ENCODE measurements at regions not wholly inside any gene's neighbourhood (a gene's known extent, or its start where the extent isn't known, plus 50 kb on each side); places are given as distances from the start of the nearest gene placed in this dataset.

DNA sequence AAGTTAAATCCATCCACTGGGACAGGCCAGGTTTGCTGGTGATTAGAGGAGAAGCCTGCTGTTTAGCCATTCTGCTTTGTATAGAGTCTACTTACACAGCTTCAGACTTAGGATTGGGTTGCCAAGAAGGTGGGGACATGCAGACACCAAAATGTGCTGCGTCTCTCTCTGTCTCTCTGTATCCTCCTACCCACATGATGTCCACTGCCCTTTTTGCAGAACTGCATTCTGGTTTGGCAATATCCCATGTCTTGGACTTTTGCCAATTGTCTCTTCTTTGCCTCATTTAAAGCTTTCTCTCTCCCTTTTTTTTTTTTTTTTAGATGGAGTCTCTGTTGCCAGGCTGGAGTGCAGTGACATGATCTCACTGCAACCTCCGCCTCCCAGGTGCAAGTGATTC is 261.1 kb upstream of the FN1 start:
- DNase-seq (ENCODE audit: low read depth), result no peak
- CTCF ChIA-PET, result interaction anchor here (0.7 to 1.5 kb wide), 2 partner anchors 9 to 264 kb away, joined by 5 to 7 read pairs; no protein-coding TSS in a partner anchor
- Histone ChIP-seq H3K36me3 (ENCODE audit: control insufficient read depth, insufficient read depth, low read length) (no peaks in the 10 kb centered on the region; the same call in 1 of the 2 replicates), H3K4me3 (ENCODE audit: low read depth, low read length) (no peak overlapping the region), H3K27me3 (ENCODE audit: control insufficient read depth, insufficient read depth, low read length) (no peaks in the 10 kb centered on the region)
- POLR2A ChIA-PET, result no interaction called here
- TF ChIP-seq CTCF (IDR thresholded peaks at IDR 0.05; ENCODE audit: insufficient read depth, low read depth, low read length), result no peak

- TF ChIP-seq CTCF (IDR thresholded peaks at IDR 0.05; ENCODE audit: insufficient read depth, low read depth, low read length), result no peak
- H3K4me3 ChIP-seq (ENCODE audit: low read depth, low read length), result no peak overlapping the region
- no peaks in the 10 kb centered on the region; the same call in 1 of the 2 replicates for H3K36me3 ChIP-seq (ENCODE audit: control insufficient read depth, insufficient read depth, low read length)
- no peaks in the 10 kb centered on the region for H3K27me3 ChIP-seq (ENCODE audit: control insufficient read depth, insufficient read depth, low read length)
- CTCF ChIA-PET, result interaction anchor here (1.5 kb wide), 1 partner anchor 8 kb away, joined by 5 read pairs; no protein-coding TSS in a partner anchor
- DNase-seq (ENCODE audit: low read depth), result no peak
- POLR2A ChIA-PET, result no interaction called here
Measured at GRCh38 chr2:215695861-215696260, 260.0 kb upstream of the FN1 start.

DNA sequence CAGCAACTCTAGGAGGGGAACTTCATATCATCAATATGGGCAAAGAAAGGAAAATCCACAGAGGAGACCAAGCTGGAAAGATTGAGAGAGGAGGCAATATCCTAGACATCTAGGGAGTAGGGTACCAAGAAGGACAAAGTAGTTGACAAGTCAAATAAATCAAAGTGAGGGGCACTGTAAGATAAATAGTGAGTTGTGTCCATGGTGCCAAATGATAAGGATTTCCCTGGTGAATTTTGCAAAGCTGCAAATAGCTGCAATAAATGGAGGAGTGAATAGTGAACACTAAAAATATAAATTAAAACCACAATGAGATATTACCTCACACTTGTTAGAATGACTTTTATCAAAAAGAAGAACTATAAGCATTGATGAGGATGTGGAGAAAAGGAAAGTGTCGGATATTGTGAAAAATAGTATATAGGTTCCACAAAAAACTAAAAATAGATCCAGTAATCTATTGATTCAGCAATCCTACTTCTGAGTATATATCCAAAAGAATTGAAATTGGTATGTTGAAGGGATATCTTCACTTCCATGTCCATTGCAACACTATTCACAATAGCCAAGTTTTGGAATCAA is 258.2 kb upstream of the FN1 start:
- CTCF ChIA-PET, result interaction anchor here (1.1 kb wide), 1 partner anchor 283 kb away, joined by 3 read pairs; no protein-coding TSS in a partner anchor
- POLR2A ChIA-PET, result interaction anchor here (0.8 kb wide), 1 partner anchor 29 kb away, joined by 4 read pairs; no protein-coding TSS in a partner anchor

DNA sequence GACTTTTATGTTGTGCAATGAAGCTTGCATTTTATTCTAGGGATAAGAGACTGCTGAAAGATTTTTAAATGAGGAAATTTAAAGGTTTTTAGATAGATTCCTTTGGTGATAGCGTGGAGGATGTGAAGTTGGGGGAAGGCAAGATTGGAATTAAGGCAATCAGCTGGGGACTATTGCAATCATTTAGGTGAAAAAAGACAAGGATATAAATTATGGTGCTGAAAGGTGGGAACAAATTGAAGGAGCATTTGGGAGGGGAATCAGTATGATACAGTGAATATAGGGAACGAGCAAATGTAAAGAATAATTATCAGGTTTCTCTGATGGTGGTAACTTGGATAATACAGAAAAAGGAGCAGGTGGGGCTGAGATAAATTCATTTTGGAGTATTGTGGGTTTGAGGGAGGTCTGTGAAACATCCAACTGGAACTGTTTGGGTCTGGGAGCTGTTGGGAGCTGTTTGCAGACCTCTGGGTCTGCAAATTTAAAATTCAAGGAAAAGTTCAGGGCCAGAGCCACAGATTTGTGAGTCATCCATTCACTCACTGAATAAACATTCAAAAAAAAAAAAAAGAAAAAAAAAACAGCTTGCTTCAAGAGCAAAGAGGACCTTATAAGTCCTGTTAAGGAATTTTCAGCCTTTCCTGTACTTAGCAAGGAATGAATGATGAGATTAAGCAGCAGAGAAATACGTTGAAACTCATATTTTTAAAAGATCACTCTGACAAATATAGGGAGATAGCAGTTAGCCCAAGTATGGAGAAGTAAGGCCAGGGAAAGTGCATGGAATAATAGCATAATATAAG is 257.5 kb upstream of the FN1 start:
- TF ChIP-seq CTCF (IDR thresholded peaks at IDR 0.05; ENCODE audit: insufficient read depth, low read depth, low read length), result no peak
- ChIA-PET POLR2A (interaction anchor here (0.7 to 0.8 kb wide), 2 partner anchors 29 to 258 kb away, joined by 4 to 23 read pairs; no protein-coding TSS in a partner anchor), CTCF (interaction anchor here (1.1 kb wide), 1 partner anchor 282 kb away, joined by 3 read pairs; no protein-coding TSS in a partner anchor)
- peak; percentile 38 for DNase-seq (ENCODE audit: low read depth)
- Histone ChIP-seq H3K4me3 (ENCODE audit: low read depth, low read length) (no peak overlapping the region), H3K27me3 (ENCODE audit: control insufficient read depth, insufficient read depth, low read length) (no peaks in the 10 kb centered on the region), H3K36me3 (ENCODE audit: control insufficient read depth, insufficient read depth, low read length) (no peaks in the 10 kb centered on the region; the same call in 1 of the 2 replicates)

More for the DNA sequence above, 258.2 kb upstream of the FN1 start:
- Histone ChIP-seq H3K36me3 (ENCODE audit: control insufficient read depth, insufficient read depth, low read length) (no peaks in the 10 kb centered on the region; the same call in 1 of the 2 replicates), H3K27me3 (ENCODE audit: control insufficient read depth, insufficient read depth, low read length) (no peaks in the 10 kb centered on the region), H3K4me3 (ENCODE audit: low read depth, low read length) (no peak overlapping the region)
- no peak for TF ChIP-seq CTCF (IDR thresholded peaks at IDR 0.05; ENCODE audit: insufficient read depth, low read depth, low read length)
- no peak for DNase-seq (ENCODE audit: low read depth)

Measured in BJ (cell line).